ENCODE measurements at regions not wholly inside any gene's neighbourhood (a gene's known extent, or its start where the extent isn't known, plus 50 kb on each side); places are given as distances from the start of the nearest gene placed in this dataset.

GRCh38 chr6:97461218-97461617 lies 178.2 kb upstream of the MMS22L start:
- H3K9me3 Mint-ChIP-seq, result no peaks in the 10 kb centered on the region
- no peaks in the 10 kb centered on the region for H3K27me3 Mint-ChIP-seq (ENCODE audit: insufficient read depth)
- H3K4me3 Mint-ChIP-seq, result no peak overlapping the region
- no peak for TF ChIP-seq CTCF (IDR thresholded peaks at IDR 0.05)
- no peak for DNase-seq
- no peaks in the 10 kb centered on the region for H3K36me3 Mint-ChIP-seq (ENCODE audit: low read depth)
- H3K4me1 Mint-ChIP-seq (ENCODE audit: low read depth), result no peaks in the 10 kb centered on the region
- H3K27ac Mint-ChIP-seq, result no peak overlapping the region

- H3K36me3 Mint-ChIP-seq (ENCODE audit: low read depth), result no peaks in the 10 kb centered on the region
- H3K4me1 Mint-ChIP-seq (ENCODE audit: low read depth), result no peaks in the 10 kb centered on the region
- no peak overlapping the region for H3K4me3 Mint-ChIP-seq
- no peaks in the 10 kb centered on the region for H3K27me3 Mint-ChIP-seq (ENCODE audit: insufficient read depth)
- no peaks in the 10 kb centered on the region for H3K9me3 Mint-ChIP-seq
- no peak for TF ChIP-seq CTCF (IDR thresholded peaks at IDR 0.05)
- DNase-seq, result no peak
- H3K27ac Mint-ChIP-seq, result no peak overlapping the region
Observed at GRCh38 chr6:97462031-97462430, 179.0 kb upstream of the MMS22L start.

GRCh38 chr6:97462938-97463598 lies 180.1 kb upstream of the MMS22L start:
- Mint-ChIP-seq H3K27me3 (ENCODE audit: insufficient read depth) (no peaks in the 10 kb centered on the region), H3K4me3 (no peak overlapping the region), H3K4me1 (ENCODE audit: low read depth) (no peaks in the 10 kb centered on the region), H3K36me3 (ENCODE audit: low read depth) (no peaks in the 10 kb centered on the region), H3K9me3 (no peaks in the 10 kb centered on the region), H3K27ac (no peak overlapping the region)
- no peak for TF ChIP-seq CTCF (IDR thresholded peaks at IDR 0.05)
- DNase-seq, result no peak

- Mint-ChIP-seq H3K27ac (no peak overlapping the region), H3K27me3 (ENCODE audit: insufficient read depth) (no peaks in the 10 kb centered on the region)
Observed at GRCh38 chr6:97465877-97466561, 183.0 kb upstream of the MMS22L start.

GRCh38 chr6:97468981-97469380 lies 186.0 kb upstream of the MMS22L start:
- no peak for DNase-seq
- Mint-ChIP-seq H3K9me3 (no peaks in the 10 kb centered on the region), H3K27ac (no peak overlapping the region), H3K36me3 (ENCODE audit: low read depth) (no peaks in the 10 kb centered on the region), H3K27me3 (ENCODE audit: insufficient read depth) (no peaks in the 10 kb centered on the region), H3K4me1 (ENCODE audit: low read depth) (no peaks in the 10 kb centered on the region), H3K4me3 (no peak overlapping the region)
- no peak for TF ChIP-seq CTCF (IDR thresholded peaks at IDR 0.05)

More at GRCh38 chr6:97465877-97466561, 183.0 kb upstream of the MMS22L start:
- Mint-ChIP-seq H3K9me3 (no peaks in the 10 kb centered on the region), H3K4me3 (no peak overlapping the region), H3K4me1 (ENCODE audit: low read depth) (no peaks in the 10 kb centered on the region), H3K36me3 (ENCODE audit: low read depth) (no peaks in the 10 kb centered on the region)
- DNase-seq, result no peak
- TF ChIP-seq CTCF (IDR thresholded peaks at IDR 0.05), result no peak
